GM23338 (cell line): ENCODE measurements at regions not wholly inside any gene's neighbourhood (a gene's known extent, or its start where the extent isn't known, plus 50 kb on each side); places are given as distances from the start of the nearest gene placed in this dataset.

Source experiments
- ATAC-seq: fragments of 200-7000 bp; cut with Tn5 transposase; 3 replicates; pipeline ENCODE4 v1.9.1; 2020
- DNase-seq: peaks from one replicate; pipeline ENCODE4 v3.0.0-alpha.2; 2015; ENCODE audit warnings: low spot score
- H2AFZ ChIP-seq: fragments of 200-600 bp; sonication (generic); 2 replicates; pipeline ENCODE4 v1.8.0; 2016; ENCODE audit warnings: antibody characterized with exemption, mild to moderate bottlenecking, moderate library complexity
- H3F3A ChIP-seq: fragments of 200-600 bp; sonication (generic); replicated peaks from 2 replicates; pipeline ENCODE4 v1.8.0; 2017; ENCODE audit warnings: antibody characterized with exemption, mixed run types, low read depth
- H3K27ac ChIP-seq: fragments of 200-600 bp; sonication (generic); 2 replicates; pipeline ENCODE4 v1.6.1; 2016; ENCODE audit warnings: low read depth
- H3K27me3 ChIP-seq: fragments of 200-600 bp; sonication (generic); 2 replicates; pipeline ENCODE4 v1.8.0; 2016; ENCODE audit warnings: mild to moderate bottlenecking, mixed run types, moderate library complexity; ENCODE audit not compliant: insufficient read depth
- H3K36me3 ChIP-seq: fragments of 200-600 bp; sonication (generic); 2 replicates; pipeline ENCODE4 v1.8.0; 2016; ENCODE audit warnings: mild to moderate bottlenecking; ENCODE audit not compliant: insufficient read depth
- H3K4me1 ChIP-seq: fragments of 200-600 bp; sonication (generic); 2 replicates; pipeline ENCODE4 v1.8.0; 2016; ENCODE audit warnings: mild to moderate bottlenecking, moderate library complexity; ENCODE audit not compliant: insufficient read depth
- H3K4me2 ChIP-seq: fragments of 200-600 bp; sonication (generic); 2 replicates; pipeline ENCODE4 v1.7.1; 2017; ENCODE audit warnings: mixed run types
- H3K4me3 ChIP-seq: fragments of 200-600 bp; sonication (generic); 2 replicates; pipeline ENCODE4 v1.6.1; 2016; ENCODE audit warnings: mixed run types
- H3K79me2 ChIP-seq: fragments of 200-600 bp; sonication (generic); replicated peaks from 2 replicates; pipeline ENCODE4 v1.8.0; 2017; ENCODE audit warnings: mild to moderate bottlenecking; ENCODE audit not compliant: insufficient read depth
- H3K9me2 ChIP-seq: fragments of 200-600 bp; sonication (generic); 2 replicates; pipeline ENCODE4 v1.8.0; 2017; ENCODE audit not compliant: insufficient read depth
- H4K20me1 ChIP-seq: fragments of 200-600 bp; sonication (generic); replicated peaks from 2 replicates; pipeline ENCODE4 v1.8.0; 2017; ENCODE audit warnings: mild to moderate bottlenecking; ENCODE audit not compliant: insufficient read depth
- H3K27ac Mint-ChIP-seq: 2 replicates; pipeline ENCODE4 v1.8.0; 2020; ENCODE audit warnings: inconsistent platforms, mild to moderate bottlenecking, moderate library complexity, mixed read lengths
- H3K27me3 Mint-ChIP-seq: 3 replicates; pipeline ENCODE4 v1.8.0; 2022; ENCODE audit warnings: low read depth, mild to moderate bottlenecking, moderate library complexity, mixed read lengths, inconsistent platforms; ENCODE audit not compliant: insufficient read depth, poor library complexity
- H3K36me3 Mint-ChIP-seq: 3 replicates; pipeline ENCODE4 v1.8.0; 2021; ENCODE audit warnings: low read depth, mild to moderate bottlenecking, inconsistent platforms, moderate library complexity, mixed read lengths
- H3K4me1 Mint-ChIP-seq: 3 replicates; pipeline ENCODE4 v1.8.0; 2020; ENCODE audit warnings: mild to moderate bottlenecking, inconsistent platforms, mixed read lengths
- H3K4me3 Mint-ChIP-seq: 3 replicates; pipeline ENCODE4 v1.8.0; 2021; ENCODE audit warnings: moderate library complexity, mild to moderate bottlenecking, inconsistent platforms, mixed read lengths
- H3K9me3 Mint-ChIP-seq: 3 replicates; pipeline ENCODE4 v1.8.0; 2020; ENCODE audit warnings: moderate library complexity, mild to moderate bottlenecking, inconsistent platforms, mixed read lengths
- CREB1 ChIP-seq: fragments of 250-450 bp; sonication (Bioruptor Pico); IDR thresholded peaks from 2 replicates; pipeline ENCODE4 v1.5.0; 2020; ENCODE audit warnings: low read depth, mild to moderate bottlenecking, moderate library complexity
- CTCF ChIP-seq, 2 experiments: fragments of 200-600 bp in 1 of 2; sonication (generic) in 1 of 2; conservative IDR thresholded peaks; 2 replicates each; pipeline versions ENCODE4 v1.5.1 to v1.6.1; 2016 to 2017; ENCODE audit warnings: antibody characterized with exemption in 2 of 2, low read depth in 2 of 2, mild to moderate bottlenecking in 2 of 2, moderate library complexity in 1 of 2
- ETS1 ChIP-seq: IDR thresholded peaks from 2 replicates; pipeline ENCODE4 v1.6.1; 2016; ENCODE audit warnings: antibody characterized with exemption
- EZH2 ChIP-seq: fragments of 200-600 bp; sonication (generic); IDR thresholded peaks from one replicate; pipeline ENCODE4 v1.8.0; 2017; ENCODE audit warnings: antibody characterized with exemption, mild to moderate bottlenecking, low read depth; ENCODE audit not compliant: unreplicated experiment
- EZH2phosphoT487 ChIP-seq: fragments of 200-600 bp; sonication (generic); IDR thresholded peaks from one replicate; pipeline ENCODE4 v1.8.1; 2018; ENCODE audit warnings: antibody characterized with exemption; ENCODE audit not compliant: unreplicated experiment
- JUNB ChIP-seq: IDR thresholded peaks from one replicate; pipeline ENCODE4 v1.6.1; 2016; ENCODE audit warnings: antibody characterized with exemption; ENCODE audit not compliant: unreplicated experiment
- NANOG ChIP-seq: IDR thresholded peaks from 2 replicates; pipeline ENCODE4 v1.6.1; 2016; ENCODE audit warnings: antibody characterized with exemption, borderline replicate concordance
- POLR2AphosphoS5 ChIP-seq: IDR thresholded peaks from 2 replicates; pipeline ENCODE4 v1.6.1; 2016; ENCODE audit warnings: antibody characterized with exemption, low read depth
- REST ChIP-seq: IDR thresholded peaks from one replicate; pipeline ENCODE4 v1.6.1; 2018; ENCODE audit warnings: antibody characterized with exemption; ENCODE audit not compliant: unreplicated experiment
- STAT1 ChIP-seq: IDR thresholded peaks from one replicate; pipeline ENCODE4 v1.6.1; 2016; ENCODE audit warnings: antibody characterized with exemption; ENCODE audit not compliant: unreplicated experiment
- ZNF114 ChIP-seq: fragments of 250-450 bp; sonication (Bioruptor Pico); IDR thresholded peaks from 2 replicates; pipeline ENCODE4 v1.5.0; 2020; ENCODE audit warnings: mild to moderate bottlenecking, moderate library complexity
- ZNF331 ChIP-seq: fragments of 250-450 bp; sonication (Bioruptor Pico); IDR thresholded peaks from 2 replicates; pipeline ENCODE4 v1.5.0; 2020; ENCODE audit warnings: low read depth, mild to moderate bottlenecking, moderate library complexity
- ZNF462 ChIP-seq: fragments of 250-450 bp; sonication (Bioruptor Pico); IDR thresholded peaks from 2 replicates; pipeline ENCODE4 v1.5.0; 2020; ENCODE audit warnings: mild to moderate bottlenecking, moderate library complexity

GRCh38 chr16:27138257-27138656 lies 65.1 kb upstream of the KDM8 start:
- H3K4me3 ChIP-seq, result no peak overlapping the region
- H3K36me3 ChIP-seq, result no peaks in the 10 kb centered on the region
- no peaks in the 10 kb centered on the region for H3F3A ChIP-seq
- peaks cover 8% of the 10 kb centered on the region for H3K27me3 Mint-ChIP-seq
- no peak overlapping the region for H3K27ac ChIP-seq
- no peaks in the 10 kb centered on the region for H3K4me1 ChIP-seq
- DNase-seq (no peak), ATAC-seq (no peak)
- no peak overlapping the region for H2AFZ ChIP-seq
- no peaks in the 10 kb centered on the region; the same call in 2 of the 3 replicates for H3K4me1 Mint-ChIP-seq
- no peaks in the 10 kb centered on the region for H4K20me1 ChIP-seq
- no peak overlapping the region; the same call in 2 of the 3 replicates for H3K4me3 Mint-ChIP-seq
- no peak for TF ChIP-seq STAT1
- no peak for TF ChIP-seq NANOG
- TF ChIP-seq EZH2phosphoT487, result no peak
- TF ChIP-seq CTCF (conservative IDR thresholded peaks at IDR 0.05; ENCODE audit: low read depth in 2 of 2), result no peak
- TF ChIP-seq ZNF462 (CRISPR knock-in tag), result no peak
- no peak for TF ChIP-seq REST
- no peak for TF ChIP-seq ZNF114 (CRISPR knock-in tag)
- no peak for TF ChIP-seq JUNB
- no peak for TF ChIP-seq CREB1 (CRISPR knock-in tag)
- no peak for TF ChIP-seq ZNF331 (CRISPR knock-in tag)
- no peak for TF ChIP-seq EZH2
- no peak for TF ChIP-seq POLR2AphosphoS5
- no peak for TF ChIP-seq ETS1
- H3K36me3 Mint-ChIP-seq, result peaks cover 25% of the 10 kb centered on the region
- H3K9me3 Mint-ChIP-seq, result peaks cover 86% of the 10 kb centered on the region
- no peaks in the 10 kb centered on the region for H3K27me3 ChIP-seq
- peaks cover 7% of the 10 kb centered on the region; the same call in 1 of the 2 replicates for H3K9me2 ChIP-seq
- H3K79me2 ChIP-seq, result no peaks in the 10 kb centered on the region
- no peak overlapping the region for H3K27ac Mint-ChIP-seq
- no peak overlapping the region for H3K4me2 ChIP-seq
